A549 (cell line): ENCODE measurements at regions not wholly inside any gene's neighbourhood (a gene's known extent, or its start where the extent isn't known, plus 50 kb on each side); places are given as distances from the start of the nearest gene placed in this dataset.

ENCODE experiments used
- CEBPB ChIP-seq, 2 experiments: fragments of >200 bp in 1 of 2; sonication (Bioruptor Twin) in 1 of 2; formaldehyde crosslinking in 1 of 2; IDR thresholded peaks; 2 replicates each; pipeline ENCODE4 v1.6.1; 2012 to 2016
- CTCF ChIP-seq: fragments of >200 bp; sonication (Bioruptor Twin); formaldehyde crosslinking; IDR thresholded peaks from 3 replicates; pipeline ENCODE4 v1.5.1; 2016
- ELK1 ChIP-seq: fragments of 150-350 bp; IDR thresholded peaks from 2 replicates; pipeline ENCODE4 v1.6.1; 2014; ENCODE audit warnings: low read depth, mild to moderate bottlenecking, low read length
- FOSL2 ChIP-seq, 2 experiments: fragments of 450-650 bp in 1 of 2; fragments of >200 bp in 1 of 2; sonication (Bioruptor Twin) in 1 of 2; formaldehyde crosslinking; IDR thresholded peaks; 2 replicates each; pipeline versions ENCODE4 v1.5.0 to v1.6.1; 2016 to 2020; ENCODE audit warnings: mild to moderate bottlenecking in 1 of 2, moderate library complexity in 1 of 2
- MAX ChIP-seq: IDR thresholded peaks from 2 replicates; pipeline ENCODE4 v1.6.1; 2012
- MAZ ChIP-seq: fragments of 150-350 bp; IDR thresholded peaks from 2 replicates; pipeline ENCODE4 v1.6.1; 2014; ENCODE audit warnings: antibody characterized with exemption, low read depth, low read length, borderline replicate concordance
- ZFP36 ChIP-seq: fragments of 450-650 bp; IDR thresholded peaks from 2 replicates; pipeline ENCODE4 v1.6.1; 2014; ENCODE audit warnings: borderline replicate concordance; ENCODE audit not compliant: partially characterized antibody

GRCh38 chr2:120546048-120546864 is 189.4 kb upstream of the GLI2 start:
- TF ChIP-seq CTCF = no peak
- no peak for TF ChIP-seq ELK1
- no peak for TF ChIP-seq MAX
- TF ChIP-seq FOSL2 (IDR thresholded peaks at IDR 0.05) = no peak
- TF ChIP-seq FOSL2 (CRISPR knock-in tag; IDR thresholded peaks at IDR 0.05) = no peak
- TF ChIP-seq CEBPB (IDR thresholded peaks at IDR 0.05) = no peak
- TF ChIP-seq MAZ = no peak
- no peak for TF ChIP-seq ZFP36
